AG10803 (cell line): ENCODE measurements at regions not wholly inside any gene's neighbourhood (a gene's known extent, or its start where the extent isn't known, plus 50 kb on each side); places are given as distances from the start of the nearest gene placed in this dataset.

ENCODE experiments used
- DNase-seq: peaks from one replicate; pipeline ENCODE4 v3.0.0; 2010; ENCODE audit warnings: low read depth
- H3K4me3 ChIP-seq: 2 replicates; pipeline ENCODE4 v1.5.1; 2011; ENCODE audit warnings: mild to moderate bottlenecking, low read length, control low read depth
- CTCF ChIP-seq: conservative IDR thresholded peaks from 2 replicates; pipeline ENCODE4 v1.5.1; 2011; ENCODE audit warnings: mild to moderate bottlenecking, low read length, control low read depth, inconsistent platforms

GRCh38 chr12:73330584-73331351 is 1058.6 kb downstream of the TRHDE start:
- no peak overlapping the region for H3K4me3 ChIP-seq
- no peak for TF ChIP-seq CTCF
- DNase-seq: no peak

GRCh38 chr12:73341559-73342247 is 1069.5 kb downstream of the TRHDE start:
- DNase-seq: no peak
- TF ChIP-seq CTCF: no peak
- no peak overlapping the region for H3K4me3 ChIP-seq

- no peak for DNase-seq
- no peak overlapping the region for H3K4me3 ChIP-seq
- TF ChIP-seq CTCF: no peak
Measured at GRCh38 chr12:73342733-73343132, 1070.6 kb downstream of the TRHDE start.

GRCh38 chr12:73352826-73353225 is 1080.7 kb downstream of the TRHDE start:
- TF ChIP-seq CTCF: no peak

GRCh38 chr12:73361156-73361863 is 1089.1 kb downstream of the TRHDE start:
- no peak for TF ChIP-seq CTCF
- no peak overlapping the region for H3K4me3 ChIP-seq
- no peak for DNase-seq

More at GRCh38 chr12:73352826-73353225, 1080.7 kb downstream of the TRHDE start:
- no peak for DNase-seq
- no peak overlapping the region for H3K4me3 ChIP-seq

GRCh38 chr12:73361864-73362230 is 1089.7 kb downstream of the TRHDE start:
- DNase-seq: no peak
- no peak overlapping the region for H3K4me3 ChIP-seq
- TF ChIP-seq CTCF: no peak
